ENCODE measurements at regions not wholly inside any gene's neighbourhood (a gene's known extent, or its start where the extent isn't known, plus 50 kb on each side); places are given as distances from the start of the nearest gene placed in this dataset. TPM values are rescaled to one million over a fixed set of nuclear protein-coding genes. Genes with fewer than 3 reads are reported as not detected.

GRCh38 chr1:24984800-24985522 is 54.9 kb upstream of the RUNX3 start:
- no peak for DNase-seq

GRCh38 chr1:24984300-24984699 is 54.2 kb upstream of the RUNX3 start:
- DNase-seq, result no peak

GRCh38 chr1:24983006-24983680 is 53.1 kb upstream of the RUNX3 start:
- no peak for DNase-seq

- DNase-seq, result no peak
Observed at GRCh38 chr1:24981631-24982005, 51.5 kb upstream of the RUNX3 start.

GRCh38 chr1:24980836-24981630 is 51.0 kb upstream of the RUNX3 start:
- DNase-seq, result no peak

Small RNA genes in the stretch of these regions (small RNA-seq; reads per million reads assigned to genes)
- not detected for gene MIR4425 (ENCODE audit: low replicate concordance)
